ENCODE measurements at regions not wholly inside any gene's neighbourhood (a gene's known extent, or its start where the extent isn't known, plus 50 kb on each side); places are given as distances from the start of the nearest gene placed in this dataset.

DNA sequence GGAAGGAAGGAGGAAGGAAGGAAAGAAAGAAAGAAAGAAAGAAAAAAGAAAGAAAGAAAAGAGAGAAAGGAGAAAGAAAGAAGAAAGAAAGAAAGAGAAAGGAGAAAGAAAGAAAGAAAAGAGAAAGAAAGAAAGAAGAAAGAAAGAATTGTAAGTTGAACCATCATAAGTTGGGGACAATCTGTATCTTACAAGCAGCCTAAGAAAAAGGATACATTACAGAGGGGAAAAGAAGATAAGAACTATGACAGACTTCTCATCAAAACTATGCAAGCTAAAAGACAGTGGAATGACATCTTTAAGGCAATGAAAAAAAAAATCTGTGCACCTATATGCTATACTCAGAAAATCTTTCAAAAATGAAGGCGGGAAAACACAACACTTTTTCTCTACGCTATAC, 50.3 kb upstream of the SP4 start:
- WGBS (ENCODE audit: insufficient coverage, insufficient replicate concordance, low lambda C conversion rate, missing lambda C conversion rate), result 5% methylated on average over 2 of the region's 2 CpGs
- H3K4me3 ChIP-seq, result no peak overlapping the region
- BruUV-seq (replicated peaks), result no TSS peak
- ChIA-PET CTCF (interaction anchor here (0.9 kb wide), 1 partner anchor 16 kb away, joined by 4 read pairs; no protein-coding TSS in a partner anchor), POLR2A (interaction anchor here (1.3 kb wide), 1 partner anchor 24 kb away, joined by 3 read pairs; no protein-coding TSS in a partner anchor), SMC1A (ENCODE audit: uncharacterized antibody, unreplicated experiment) (interaction anchor here (0.7 to 1.4 kb wide), 5 partner anchors 14 to 115 kb away, joined by 3 to 10 read pairs (median 3); no protein-coding TSS in a partner anchor), RAD21 (ENCODE audit: unreplicated experiment) (interaction anchor here (0.5 to 1.7 kb wide), 3 partner anchors 25 to 1428 kb away, joined by 3 to 6 read pairs (median 3); no protein-coding TSS in a partner anchor)
- intact Hi-C loops (cut with micrococcal nuclease; ENCODE audit: unreplicated experiment), result no loop called here
- ATAC-seq, result no peak
- H2AFZ ChIP-seq (ENCODE audit: control insufficient read depth, low read depth, low read length), result no peak overlapping the region
- peak; percentile 7 for FAIRE-seq
- H3K9ac ChIP-seq (ENCODE audit: control insufficient read depth, insufficient read depth, low read length), result no peak overlapping the region
- DNase-seq (ENCODE audit: low read depth, low spot score), result no peak
- no peak overlapping the region for H3K27ac ChIP-seq (ENCODE audit: control insufficient read depth, insufficient read depth)
- peaks cover 19% of the 10 kb centered on the region for H3K9me3 ChIP-seq (replicated peaks; ENCODE audit: control insufficient read depth, insufficient read depth, low read length)
- H4K20me1 ChIP-seq (ENCODE audit: control insufficient read depth, insufficient read depth), result no peaks in the 10 kb centered on the region
- H3K36me3 ChIP-seq (ENCODE audit: control insufficient read depth in 2 of 2, insufficient read depth in 2 of 2, low read length in 1 of 2), result no peaks in the 10 kb centered on the region
- H3K79me2 ChIP-seq (ENCODE audit: control insufficient read depth, insufficient read depth, low read length), result no peaks in the 10 kb centered on the region
- no peak overlapping the region for H3K4me2 ChIP-seq (ENCODE audit: control insufficient read depth, insufficient read depth)
- no peaks in the 10 kb centered on the region for H3K27me3 ChIP-seq (replicated peaks in 1 of 2; ENCODE audit: control insufficient read depth in 2 of 2, insufficient read depth in 2 of 2, low read length in 1 of 2)
- no peaks in the 10 kb centered on the region for H3K4me1 ChIP-seq (ENCODE audit: control insufficient read depth, insufficient read depth, low read length)
- in situ Hi-C loops (cut with MboI), result no loop called here
- TF ChIP-seq POLR2AphosphoS2 (IDR thresholded peaks at IDR 0.05; ENCODE audit: low read depth, low read length), result no peak
- no peak for TF ChIP-seq ZNF274 (IDR thresholded peaks at IDR 0.05; ENCODE audit: insufficient read depth, insufficient read length)
- TF ChIP-seq HDAC2 (IDR thresholded peaks at IDR 0.05), result no peak
- TF ChIP-seq CHD2 (IDR thresholded peaks at IDR 0.05; ENCODE audit: borderline replicate concordance, low read depth, low read length), result no peak
- no peak for TF ChIP-seq EZH2 (IDR thresholded peaks at IDR 0.05; ENCODE audit: borderline replicate concordance, control insufficient read depth, low read depth, low read length)
- no peak for TF ChIP-seq EED (IDR thresholded peaks at IDR 0.05; ENCODE audit: low read depth)
- TF ChIP-seq ETV6 (conservative IDR thresholded peaks at IDR 0.05 in 1 of 2, IDR thresholded peaks at IDR 0.05 in 1 of 2; ENCODE audit: borderline replicate concordance in 1 of 2, low read depth in 1 of 2), result no peak
- no peak for TF ChIP-seq RBBP5 (conservative IDR thresholded peaks at IDR 0.05)
- peak; percentile 85 for TF ChIP-seq NBN (IDR thresholded peaks at IDR 0.05)
- no peak for TF ChIP-seq FOXK2 (IDR thresholded peaks at IDR 0.05)
- 0 out of 2 replicates have a peak, but pooled peaks have one; percentile 14 for TF ChIP-seq PKNOX1 (IDR thresholded peaks at IDR 0.05)
- TF ChIP-seq BRCA1 (IDR thresholded peaks at IDR 0.05; ENCODE audit: low read depth, low read length), result no peak
- TF ChIP-seq CBX5 (IDR thresholded peaks at IDR 0.05; ENCODE audit: low read depth), result peak; percentile 98
- no peak for TF ChIP-seq TCF3 (IDR thresholded peaks at IDR 0.05; ENCODE audit: borderline replicate concordance, insufficient read depth, low read depth, low read length)
- TF ChIP-seq ZNF384 (IDR thresholded peaks at IDR 0.05; ENCODE audit: borderline replicate concordance, low read depth, low read length), result 0 out of 2 replicates have a peak, but pooled peaks have one; percentile 26
- TF ChIP-seq SKIL (IDR thresholded peaks at IDR 0.05; ENCODE audit: low read depth, poor library complexity, severe bottlenecking), result peak; percentile 55
- no peak for TF ChIP-seq MAX (IDR thresholded peaks at IDR 0.05; ENCODE audit: low read depth, low read length)
- TF ChIP-seq, protein P1, sequence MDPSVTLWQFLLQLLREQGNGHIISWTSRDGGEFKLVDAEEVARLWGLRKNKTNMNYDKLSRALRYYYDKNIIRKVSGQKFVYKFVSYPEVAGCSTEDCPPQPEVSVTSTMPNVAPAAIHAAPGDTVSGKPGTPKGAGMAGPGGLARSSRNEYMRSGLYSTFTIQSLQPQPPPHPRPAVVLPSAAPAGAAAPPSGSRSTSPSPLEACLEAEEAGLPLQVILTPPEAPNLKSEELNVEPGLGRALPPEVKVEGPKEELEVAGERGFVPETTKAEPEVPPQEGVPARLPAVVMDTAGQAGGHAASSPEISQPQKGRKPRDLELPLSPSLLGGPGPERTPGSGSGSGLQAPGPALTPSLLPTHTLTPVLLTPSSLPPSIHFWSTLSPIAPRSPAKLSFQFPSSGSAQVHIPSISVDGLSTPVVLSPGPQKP (IDR thresholded peaks at IDR 0.05; ENCODE audit: low read depth, low read length), result no peak
- TF ChIP-seq RELB (IDR thresholded peaks at IDR 0.05; ENCODE audit: low read depth), result peak; percentile 59
- no peak for TF ChIP-seq KAT2A (conservative IDR thresholded peaks at IDR 0.05; ENCODE audit: control insufficient read depth, low read depth, low read length)
